GM12891 (cell line): ENCODE measurements at regions not wholly inside any gene's neighbourhood (a gene's known extent, or its start where the extent isn't known, plus 50 kb on each side); places are given as distances from the start of the nearest gene placed in this dataset.

Experiments used
- PAX5 ChIP-seq: IDR thresholded peaks from 2 replicates; pipeline ENCODE4 v1.6.1; 2011; ENCODE audit warnings: low read length, moderate library complexity, mild to moderate bottlenecking; ENCODE audit not compliant: insufficient read depth, severe bottlenecking
- POLR2A ChIP-seq: IDR thresholded peaks from 2 replicates; pipeline ENCODE4 v1.6.1; 2011; ENCODE audit warnings: low read depth, low read length, control low read depth
- POLR2AphosphoS5 ChIP-seq: IDR thresholded peaks from 2 replicates; pipeline ENCODE4 v1.6.1; 2011; ENCODE audit warnings: low read depth, low read length, control low read depth
- TAF1 ChIP-seq: IDR thresholded peaks from 2 replicates; pipeline ENCODE4 v1.6.1; 2011; ENCODE audit warnings: low read depth, low read length, control low read depth

GRCh38 chr4:34880246-34880645 is 1364.1 kb downstream of the ARAP2 start:
- TF ChIP-seq TAF1: no peak
- TF ChIP-seq POLR2A: no peak
- TF ChIP-seq POLR2AphosphoS5: no peak
- no peak for TF ChIP-seq PAX5
